ENCODE measurements at regions not wholly inside any gene's neighbourhood (a gene's known extent, or its start where the extent isn't known, plus 50 kb on each side); places are given as distances from the start of the nearest gene placed in this dataset.

- no peak for DNase-seq (ENCODE audit: low spot score)
Observed at GRCh38 chr4:14545163-14545562, 457.1 kb upstream of the CPEB2 start.

- no peak for DNase-seq (ENCODE audit: low spot score)
Observed at GRCh38 chr4:14545807-14546206, 456.5 kb upstream of the CPEB2 start.

- no peak for DNase-seq (ENCODE audit: low spot score)
Observed at GRCh38 chr4:14552119-14552518, 450.2 kb upstream of the CPEB2 start.

GRCh38 chr4:14559646-14560045 is 442.6 kb upstream of the CPEB2 start:
- no peak for DNase-seq (ENCODE audit: low spot score)

GRCh38 chr4:14560577-14560976 is 441.7 kb upstream of the CPEB2 start:
- DNase-seq (ENCODE audit: low spot score) = no peak

GRCh38 chr4:14562901-14563300 is 439.4 kb upstream of the CPEB2 start:
- no peak for DNase-seq (ENCODE audit: low spot score)

- DNase-seq (ENCODE audit: low spot score) = no peak
Observed at GRCh38 chr4:14564281-14564680, 438.0 kb upstream of the CPEB2 start.

GRCh38 chr4:14566518-14566917 is 435.8 kb upstream of the CPEB2 start:
- DNase-seq (ENCODE audit: low spot score) = no peak

- no peak for DNase-seq (ENCODE audit: low spot score)
Observed at GRCh38 chr4:14568351-14568750, 433.9 kb upstream of the CPEB2 start.

- DNase-seq (ENCODE audit: low spot score) = no peak
Observed at GRCh38 chr4:14575289-14575688, 427.0 kb upstream of the CPEB2 start.

- DNase-seq (ENCODE audit: low spot score) = no peak
Observed at GRCh38 chr4:14575919-14576318, 426.4 kb upstream of the CPEB2 start.

- no peak for DNase-seq (ENCODE audit: low spot score)
Observed at GRCh38 chr4:14580061-14580460, 422.2 kb upstream of the CPEB2 start.

- no peak for DNase-seq (ENCODE audit: low spot score)
Observed at GRCh38 chr4:14581741-14582140, 420.5 kb upstream of the CPEB2 start.

- no peak for DNase-seq (ENCODE audit: low spot score)
Observed at GRCh38 chr4:14582677-14583076, 419.6 kb upstream of the CPEB2 start.

- no peak for DNase-seq (ENCODE audit: low spot score)
Observed at GRCh38 chr4:14583331-14583730, 418.9 kb upstream of the CPEB2 start.

GRCh38 chr4:14583752-14584151 is 418.5 kb upstream of the CPEB2 start:
- no peak for DNase-seq (ENCODE audit: low spot score)

GRCh38 chr4:14592950-14593349 is 409.3 kb upstream of the CPEB2 start:
- DNase-seq (ENCODE audit: low spot score) = no peak

- DNase-seq (ENCODE audit: low spot score) = no peak
Observed at GRCh38 chr4:14596028-14596427, 406.3 kb upstream of the CPEB2 start.

GRCh38 chr4:14596437-14596836 is 405.8 kb upstream of the CPEB2 start:
- DNase-seq (ENCODE audit: low spot score) = no peak

- peak; percentile 25 for DNase-seq (ENCODE audit: low spot score)
Observed at GRCh38 chr4:14596904-14597303, 405.4 kb upstream of the CPEB2 start.

- DNase-seq (ENCODE audit: low spot score) = no peak
Observed at GRCh38 chr4:14602206-14602605, 400.1 kb upstream of the CPEB2 start.

- DNase-seq (ENCODE audit: low spot score) = no peak
Observed at GRCh38 chr4:14607001-14607400, 395.3 kb upstream of the CPEB2 start.

GRCh38 chr4:14607578-14607977 is 394.7 kb upstream of the CPEB2 start:
- DNase-seq (ENCODE audit: low spot score) = no peak

- no peak for DNase-seq (ENCODE audit: low spot score)
Observed at GRCh38 chr4:14608630-14609029, 393.7 kb upstream of the CPEB2 start.

- no peak for DNase-seq (ENCODE audit: low spot score)
Observed at GRCh38 chr4:14614840-14615239, 387.4 kb upstream of the CPEB2 start.
